PC-3 (cell line): ENCODE measurements at regions not wholly inside any gene's neighbourhood (a gene's known extent, or its start where the extent isn't known, plus 50 kb on each side); places are given as distances from the start of the nearest gene placed in this dataset.
"Not testable (repeated sequence)": the region's sequence is repeated elsewhere in the genome, so short reads cannot be mapped to it uniquely, and the experiment has no call there.

Experiments used
- EZH2 ChIP-seq: fragments of 300-600 bp; sonication (generic); IDR thresholded peaks from one replicate; pipeline ENCODE4 v1.6.1; 2017; ENCODE audit warnings: antibody characterized with exemption, mild to moderate bottlenecking, low read length; ENCODE audit not compliant: unreplicated experiment
- TF ChIP-seq, protein P1 (sequence below): fragments of 300-600 bp; sonication (generic); conservative IDR thresholded peaks from 2 replicates; pipeline ENCODE4 v1.5.1; 2017; ENCODE audit warnings: antibody characterized with exemption, low read depth, mild to moderate bottlenecking, low read length

DNA sequence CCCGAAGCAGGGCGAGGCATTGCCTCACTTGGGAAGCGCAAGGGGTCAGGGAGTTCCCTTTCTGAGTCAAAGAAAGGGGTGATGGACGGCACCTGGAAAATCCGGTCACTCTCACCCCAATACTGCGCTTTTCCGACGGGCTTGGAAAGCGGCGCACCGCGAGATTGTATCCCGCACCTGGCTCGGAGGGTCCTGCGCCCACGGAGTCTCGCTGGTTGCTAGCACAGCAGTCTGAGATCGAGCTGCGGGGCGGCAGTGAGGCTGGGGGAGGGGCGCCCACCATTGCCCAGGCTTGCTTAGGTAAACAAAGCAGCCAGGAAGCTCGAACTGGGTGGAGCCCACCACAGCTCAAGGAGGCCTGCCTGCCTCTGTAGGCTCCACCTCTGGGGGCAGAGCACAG is 310.0 kb downstream of the FOXO1 start:
- TF ChIP-seq, protein P1, sequence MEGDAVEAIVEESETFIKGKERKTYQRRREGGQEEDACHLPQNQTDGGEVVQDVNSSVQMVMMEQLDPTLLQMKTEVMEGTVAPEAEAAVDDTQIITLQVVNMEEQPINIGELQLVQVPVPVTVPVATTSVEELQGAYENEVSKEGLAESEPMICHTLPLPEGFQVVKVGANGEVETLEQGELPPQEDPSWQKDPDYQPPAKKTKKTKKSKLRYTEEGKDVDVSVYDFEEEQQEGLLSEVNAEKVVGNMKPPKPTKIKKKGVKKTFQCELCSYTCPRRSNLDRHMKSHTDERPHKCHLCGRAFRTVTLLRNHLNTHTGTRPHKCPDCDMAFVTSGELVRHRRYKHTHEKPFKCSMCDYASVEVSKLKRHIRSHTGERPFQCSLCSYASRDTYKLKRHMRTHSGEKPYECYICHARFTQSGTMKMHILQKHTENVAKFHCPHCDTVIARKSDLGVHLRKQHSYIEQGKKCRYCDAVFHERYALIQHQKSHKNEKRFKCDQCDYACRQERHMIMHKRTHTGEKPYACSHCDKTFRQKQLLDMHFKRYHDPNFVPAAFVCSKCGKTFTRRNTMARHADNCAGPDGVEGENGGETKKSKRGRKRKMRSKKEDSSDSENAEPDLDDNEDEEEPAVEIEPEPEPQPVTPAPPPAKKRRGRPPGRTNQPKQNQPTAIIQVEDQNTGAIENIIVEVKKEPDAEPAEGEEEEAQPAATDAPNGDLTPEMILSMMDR = not testable (repeated sequence)
- not testable (repeated sequence) for TF ChIP-seq EZH2
